ENCODE measurements at regions not wholly inside any gene's neighbourhood (a gene's known extent, or its start where the extent isn't known, plus 50 kb on each side); places are given as distances from the start of the nearest gene placed in this dataset.

GRCh38 chr3:36649125-36649524, 115.2 kb downstream of the DCLK3 start (continued):
- no peak for TF ChIP-seq ZNF426 (tag by site-specific recombination; IDR thresholded peaks at IDR 0.05)
- TF ChIP-seq ZNF776 (tag by site-specific recombination; IDR thresholded peaks at IDR 0.05; ENCODE audit: borderline replicate concordance) = no peak
- no peak for TF ChIP-seq ZNF704 (tag by site-specific recombination; IDR thresholded peaks at IDR 0.05)
- TF ChIP-seq ZNF658 (tag by site-specific recombination; IDR thresholded peaks at IDR 0.05) = no peak
- TF ChIP-seq ZNF184 (tag by site-specific recombination; IDR thresholded peaks at IDR 0.05) = no peak
- no peak for TF ChIP-seq ZNF211 (tag by site-specific recombination; IDR thresholded peaks at IDR 0.05; ENCODE audit: low read depth)
- TF ChIP-seq EGR2 (tag by site-specific recombination; IDR thresholded peaks at IDR 0.05; ENCODE audit: low read depth) = no peak
- no peak for TF ChIP-seq ZFP41 (tag by site-specific recombination; IDR thresholded peaks at IDR 0.05; ENCODE audit: borderline replicate concordance)
- no peak for TF ChIP-seq MEIS1 (CRISPR knock-in tag; IDR thresholded peaks at IDR 0.05; ENCODE audit: borderline replicate concordance)
- no peak for TF ChIP-seq WT1 (tag by site-specific recombination; IDR thresholded peaks at IDR 0.05)

- Histone ChIP-seq H3K9me3 (ENCODE audit: control insufficient read depth, insufficient read depth, low read depth, low read length) (no peaks in the 10 kb centered on the region), H3K4me3 (ENCODE audit: low read depth, low read length) (no peak overlapping the region), H3K27ac (ENCODE audit: extremely low read depth, low read depth, low read length) (no peak overlapping the region), H3K4me1 (ENCODE audit: control insufficient read depth, insufficient read depth, low read length) (no peaks in the 10 kb centered on the region), H3K36me3 (ENCODE audit: control insufficient read depth in 2 of 2, insufficient read depth in 1 of 2, low read length in 2 of 2) (no peaks in the 10 kb centered on the region)
- CTCF ChIA-PET = interaction anchor here (0.6 kb wide), 1 partner anchor 887 kb away, joined by 3 read pairs; no protein-coding TSS in a partner anchor
- POLR2A ChIA-PET = no interaction called here
- peak; percentile 56 for TF ChIP-seq PRDM10 (tag by site-specific recombination; IDR thresholded peaks at IDR 0.05)
- TF ChIP-seq ZNF398 (tag by site-specific recombination; IDR thresholded peaks at IDR 0.05) = no peak
- TF ChIP-seq ZEB2 (tag by site-specific recombination; IDR thresholded peaks at IDR 0.05) = peak; percentile 39; the same call in 1 of the 2 replicates
Observed at GRCh38 chr3:36648241-36649034, 115.9 kb downstream of the DCLK3 start.

GRCh38 chr3:36647423-36647853, 116.9 kb downstream of the DCLK3 start:
- H3K27ac ChIP-seq (ENCODE audit: extremely low read depth, low read depth, low read length) = no peak overlapping the region
- ChIA-PET CTCF (no interaction called here), POLR2A (no interaction called here)
- TF ChIP-seq ZNF398 (tag by site-specific recombination; IDR thresholded peaks at IDR 0.05) (peak; percentile 53), SETDB1 (IDR thresholded peaks at IDR 0.05; ENCODE audit: insufficient read length, low read length) (no peak), BCL6B (tag by site-specific recombination; IDR thresholded peaks at IDR 0.05) (peak; percentile 74), ZNF518A (tag by site-specific recombination; conservative IDR thresholded peaks at IDR 0.05; ENCODE audit: low read depth) (0 out of 2 replicates have a peak, but pooled peaks have one; percentile 28)

More at GRCh38 chr3:36647423-36647853, 116.9 kb downstream of the DCLK3 start:
- H3K9me3 ChIP-seq (ENCODE audit: control insufficient read depth, insufficient read depth, low read depth, low read length) = no peaks in the 10 kb centered on the region
- no peaks in the 10 kb centered on the region for H3K36me3 ChIP-seq (ENCODE audit: control insufficient read depth in 2 of 2, insufficient read depth in 1 of 2, low read length in 2 of 2)
- no peak overlapping the region for H3K4me3 ChIP-seq (ENCODE audit: low read depth, low read length)
- no peaks in the 10 kb centered on the region for H3K4me1 ChIP-seq (ENCODE audit: control insufficient read depth, insufficient read depth, low read length)
